ENCODE measurements at regions not wholly inside any gene's neighbourhood (a gene's known extent, or its start where the extent isn't known, plus 50 kb on each side); places are given as distances from the start of the nearest gene placed in this dataset.

GRCh38 chr17:77607606-77608005 lies 350.9 kb upstream of the TNRC6C start:
- Mint-ChIP-seq H3K27ac (no peak overlapping the region), H3K36me3 (no peaks in the 10 kb centered on the region), H3K4me3 (no peak overlapping the region), H3K27me3 (ENCODE audit: low read depth) (no peaks in the 10 kb centered on the region), H3K9me3 (no peaks in the 10 kb centered on the region), H3K4me1 (no peaks in the 10 kb centered on the region)
- DNase-seq (ENCODE audit: low spot score) (no peak), ATAC-seq (no peak)
- POLR2A ChIA-PET: no interaction called here
- TF ChIP-seq ZNF532 (CRISPR knock-in tag; IDR thresholded peaks at IDR 0.05; ENCODE audit: borderline replicate concordance) (no peak), CTCF (IDR thresholded peaks at IDR 0.05) (no peak), ZNF121 (CRISPR knock-in tag; IDR thresholded peaks at IDR 0.05) (no peak), MYBL2 (CRISPR knock-in tag; IDR thresholded peaks at IDR 0.05) (no peak), NR2C2 (CRISPR knock-in tag; IDR thresholded peaks at IDR 0.05) (no peak), ZNF232 (CRISPR knock-in tag; IDR thresholded peaks at IDR 0.05) (no peak), ZBTB21 (CRISPR knock-in tag; IDR thresholded peaks at IDR 0.05; ENCODE audit: borderline replicate concordance) (no peak), HMGXB4 (CRISPR knock-in tag; IDR thresholded peaks at IDR 0.05) (no peak), ZNF512 (CRISPR knock-in tag; IDR thresholded peaks at IDR 0.05; ENCODE audit: borderline replicate concordance) (no peak)
- CTCF ChIA-PET: interaction anchor here (0.8 to 2.0 kb wide), 4 partner anchors 10 to 65 kb away, joined by 4 to 13 read pairs (median 5); no protein-coding TSS in a partner anchor

GRCh38 chr17:77608431-77608830 lies 350.1 kb upstream of the TNRC6C start:
- CTCF ChIA-PET: interaction anchor here (0.6 kb wide), 1 partner anchor 742 kb away, joined by 3 read pairs; no protein-coding TSS in a partner anchor
- ATAC-seq: no peak
- POLR2A ChIA-PET: no interaction called here
- Mint-ChIP-seq H3K9me3 (no peaks in the 10 kb centered on the region), H3K4me1 (peaks cover 5% of the 10 kb centered on the region), H3K4me3 (no peak overlapping the region), H3K36me3 (no peaks in the 10 kb centered on the region), H3K27me3 (ENCODE audit: low read depth) (no peaks in the 10 kb centered on the region), H3K27ac (no peak overlapping the region)
- DNase-seq (ENCODE audit: low spot score): no peak
- TF ChIP-seq NR1H2 (CRISPR knock-in tag; IDR thresholded peaks at IDR 0.05) (no peak), RORB (CRISPR knock-in tag; IDR thresholded peaks at IDR 0.05) (no peak), TEAD1 (CRISPR knock-in tag; IDR thresholded peaks at IDR 0.05) (no peak), ETV6 (CRISPR knock-in tag; IDR thresholded peaks at IDR 0.05) (no peak), GRHL2 (CRISPR knock-in tag; IDR thresholded peaks at IDR 0.05; ENCODE audit: insufficient replicate concordance, severe bottlenecking) (no peak), ZNF219 (CRISPR knock-in tag; IDR thresholded peaks at IDR 0.05; ENCODE audit: borderline replicate concordance) (no peak), NR2C2 (CRISPR knock-in tag; IDR thresholded peaks at IDR 0.05) (no peak), SMAD3 (CRISPR knock-in tag; IDR thresholded peaks at IDR 0.05; ENCODE audit: borderline replicate concordance) (no peak), RELA (CRISPR knock-in tag; IDR thresholded peaks at IDR 0.05; ENCODE audit: borderline replicate concordance) (no peak), ZBTB21 (CRISPR knock-in tag; IDR thresholded peaks at IDR 0.05; ENCODE audit: borderline replicate concordance) (no peak), ATF2 (CRISPR knock-in tag; IDR thresholded peaks at IDR 0.05; ENCODE audit: borderline replicate concordance, low read depth) (no peak), FOXP1 (CRISPR knock-in tag; IDR thresholded peaks at IDR 0.05; ENCODE audit: borderline replicate concordance) (no peak), ZBTB43 (CRISPR knock-in tag; IDR thresholded peaks at IDR 0.05) (no peak), ZNF317 (CRISPR knock-in tag; IDR thresholded peaks at IDR 0.05; ENCODE audit: borderline replicate concordance, low read depth) (no peak), IRF2 (CRISPR knock-in tag; IDR thresholded peaks at IDR 0.05; ENCODE audit: borderline replicate concordance, low read depth) (no peak), USF2 (CRISPR knock-in tag; IDR thresholded peaks at IDR 0.05) (no peak)

Measured in WTC11 (cell line).